ENCODE measurements at regions not wholly inside any gene's neighbourhood (a gene's known extent, or its start where the extent isn't known, plus 50 kb on each side); places are given as distances from the start of the nearest gene placed in this dataset.

DNA sequence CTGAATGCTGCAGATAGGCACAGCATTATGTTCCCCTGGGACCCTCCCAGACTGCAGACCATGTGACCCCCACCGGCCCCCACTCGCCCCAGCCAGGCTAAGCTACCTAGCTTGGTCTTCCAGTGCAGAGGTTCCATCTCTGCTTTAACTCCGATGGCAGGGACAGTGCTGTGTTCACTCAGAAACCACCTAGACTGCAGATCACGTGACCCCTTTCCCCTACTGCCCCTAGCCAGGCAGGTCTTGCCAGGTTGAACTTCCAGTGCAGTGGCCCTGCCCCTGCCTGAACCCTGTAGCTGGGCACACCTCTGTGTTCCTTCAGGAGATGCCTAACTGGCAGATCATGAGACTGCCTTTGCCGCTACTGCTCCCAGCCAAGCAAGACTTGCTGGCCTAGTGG is 1116.2 kb downstream of the FLRT2 start:
- WGBS (ENCODE audit: insufficient coverage): 90% methylated on average over 2 of the region's 5 CpGs
- peaks cover 0 to 14% (median 6%) of the 10 kb centered on the region in 5 experiments for H3K9me3 ChIP-seq (ENCODE audit: control extremely low read depth in 1 of 5, control insufficient read depth in 4 of 5, insufficient read depth in 2 of 5, low read depth in 1 of 5, low read length in 4 of 5)
- ChIA-PET POLR2A (no interaction called here), CTCF (interaction anchor here (1.0 kb wide), 1 partner anchor 8 kb away, joined by 5 read pairs; no protein-coding TSS in a partner anchor)
- no peaks in the 10 kb centered on the region for H3K36me3 ChIP-seq (ENCODE audit: control insufficient read depth in 4 of 4, insufficient read depth in 4 of 4, low read length in 3 of 4)
- no peaks in the 10 kb centered on the region for H3K27me3 ChIP-seq (replicated peaks in 2 of 5; ENCODE audit: control insufficient read depth in 4 of 5, insufficient read depth in 5 of 5, low read length in 4 of 5)
- DNase-seq: no peak
- no peak overlapping the region for H3K27ac ChIP-seq (ENCODE audit: insufficient read depth in 1 of 2, low read depth in 1 of 2, low read length in 2 of 2, poor library complexity in 1 of 2, severe bottlenecking in 2 of 2)
- no peak overlapping the region for H3K4me3 ChIP-seq (ENCODE audit: control insufficient read depth in 1 of 7, extremely low read depth in 1 of 7, insufficient read depth in 4 of 7, low read depth in 2 of 7, low read length in 6 of 7)
- no peaks in the 10 kb centered on the region for H3K4me1 ChIP-seq (ENCODE audit: control extremely low read depth in 1 of 4, control insufficient read depth in 4 of 4, insufficient read depth in 4 of 4, low read length in 3 of 4)

- no peak for DNase-seq
- no peak overlapping the region for H3K4me3 ChIP-seq (ENCODE audit: control insufficient read depth in 1 of 7, extremely low read depth in 1 of 7, insufficient read depth in 4 of 7, low read depth in 2 of 7, low read length in 6 of 7)
- no peaks in the 10 kb centered on the region for H3K4me1 ChIP-seq (ENCODE audit: control extremely low read depth in 1 of 4, control insufficient read depth in 4 of 4, insufficient read depth in 4 of 4, low read length in 3 of 4)
- H3K9me3 ChIP-seq (ENCODE audit: control extremely low read depth in 1 of 5, control insufficient read depth in 4 of 5, insufficient read depth in 2 of 5, low read depth in 1 of 5, low read length in 4 of 5): peaks cover 0 to 4% (median 3%) of the 10 kb centered on the region in 5 experiments
- H3K27ac ChIP-seq (ENCODE audit: insufficient read depth in 1 of 2, low read depth in 1 of 2, low read length in 2 of 2, poor library complexity in 1 of 2, severe bottlenecking in 2 of 2): no peak overlapping the region
- POLR2A ChIA-PET: no interaction called here
- H3K36me3 ChIP-seq (ENCODE audit: control insufficient read depth in 4 of 4, insufficient read depth in 4 of 4, low read length in 3 of 4): no peaks in the 10 kb centered on the region
- H3K27me3 ChIP-seq (replicated peaks in 2 of 5; ENCODE audit: control insufficient read depth in 4 of 5, insufficient read depth in 5 of 5, low read length in 4 of 5): no peaks in the 10 kb centered on the region
- CTCF ChIA-PET: interaction anchor here (2.1 kb wide), 1 partner anchor 12 kb away, joined by 5 read pairs; no protein-coding TSS in a partner anchor
Measured at GRCh38 chr14:86641310-86641709, 1111.4 kb downstream of the FLRT2 start.

DNA sequence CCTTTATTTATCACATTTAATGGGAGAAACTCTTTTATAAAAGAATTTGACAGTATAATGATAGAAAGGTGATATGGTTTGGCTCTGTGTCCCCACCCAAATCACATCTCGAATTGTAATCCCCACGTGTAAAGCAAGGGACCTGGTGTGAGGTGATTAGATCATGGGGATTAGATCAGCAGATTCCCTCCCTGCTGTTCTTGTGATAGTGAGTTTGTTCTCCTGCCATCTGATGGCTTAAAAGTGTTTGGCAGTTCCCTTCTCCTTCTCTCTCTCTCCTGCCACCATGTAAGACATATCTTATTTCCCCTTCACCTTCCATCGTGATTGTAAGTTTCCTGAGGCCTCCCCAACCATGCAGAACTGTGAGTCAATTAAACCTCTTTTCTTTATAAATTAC is 1110.3 kb downstream of the FLRT2 start:
- H3K27me3 ChIP-seq (replicated peaks in 2 of 5; ENCODE audit: control insufficient read depth in 4 of 5, insufficient read depth in 5 of 5, low read length in 4 of 5): no peaks in the 10 kb centered on the region
- ChIA-PET POLR2A (no interaction called here), CTCF (no interaction called here)
- WGBS (ENCODE audit: insufficient coverage): 90% methylated on average over 2 of the region's 3 CpGs
- H3K4me3 ChIP-seq (ENCODE audit: control insufficient read depth in 1 of 7, extremely low read depth in 1 of 7, insufficient read depth in 4 of 7, low read depth in 2 of 7, low read length in 6 of 7): no peak overlapping the region
- no peak overlapping the region for H3K27ac ChIP-seq (ENCODE audit: insufficient read depth in 1 of 2, low read depth in 1 of 2, low read length in 2 of 2, poor library complexity in 1 of 2, severe bottlenecking in 2 of 2)
- H3K9me3 ChIP-seq (ENCODE audit: control extremely low read depth in 1 of 5, control insufficient read depth in 4 of 5, insufficient read depth in 2 of 5, low read depth in 1 of 5, low read length in 4 of 5): peaks cover 0 to 1% (median 0%) of the 10 kb centered on the region in 5 experiments
- H3K36me3 ChIP-seq (ENCODE audit: control insufficient read depth in 4 of 4, insufficient read depth in 4 of 4, low read length in 3 of 4): no peaks in the 10 kb centered on the region
- no peak for DNase-seq
- H3K4me1 ChIP-seq (ENCODE audit: control extremely low read depth in 1 of 4, control insufficient read depth in 4 of 4, insufficient read depth in 4 of 4, low read length in 3 of 4): no peaks in the 10 kb centered on the region

GRCh38 chr14:86639666-86640065 is 1109.7 kb downstream of the FLRT2 start:
- Histone ChIP-seq H3K27me3 (replicated peaks in 2 of 5; ENCODE audit: control insufficient read depth in 4 of 5, insufficient read depth in 5 of 5, low read length in 4 of 5) (no peaks in the 10 kb centered on the region), H3K9me3 (ENCODE audit: control extremely low read depth in 1 of 5, control insufficient read depth in 4 of 5, insufficient read depth in 2 of 5, low read depth in 1 of 5, low read length in 4 of 5) (peaks cover 0 to 1% (median 0%) of the 10 kb centered on the region in 5 experiments), H3K36me3 (ENCODE audit: control insufficient read depth in 4 of 4, insufficient read depth in 4 of 4, low read length in 3 of 4) (no peaks in the 10 kb centered on the region), H3K4me1 (ENCODE audit: control extremely low read depth in 1 of 4, control insufficient read depth in 4 of 4, insufficient read depth in 4 of 4, low read length in 3 of 4) (no peaks in the 10 kb centered on the region), H3K27ac (ENCODE audit: insufficient read depth in 1 of 2, low read depth in 1 of 2, low read length in 2 of 2, poor library complexity in 1 of 2, severe bottlenecking in 2 of 2) (no peak overlapping the region), H3K4me3 (ENCODE audit: control insufficient read depth in 1 of 7, extremely low read depth in 1 of 7, insufficient read depth in 4 of 7, low read depth in 2 of 7, low read length in 6 of 7) (no peak overlapping the region)
- no peak for DNase-seq
- ChIA-PET CTCF (no interaction called here), POLR2A (no interaction called here)

GRCh38 chr14:86639146-86639545 is 1109.2 kb downstream of the FLRT2 start:
- Histone ChIP-seq H3K27me3 (replicated peaks in 2 of 5; ENCODE audit: control insufficient read depth in 4 of 5, insufficient read depth in 5 of 5, low read length in 4 of 5) (no peaks in the 10 kb centered on the region), H3K4me1 (ENCODE audit: control extremely low read depth in 1 of 4, control insufficient read depth in 4 of 4, insufficient read depth in 4 of 4, low read length in 3 of 4) (no peaks in the 10 kb centered on the region), H3K36me3 (ENCODE audit: control insufficient read depth in 4 of 4, insufficient read depth in 4 of 4, low read length in 3 of 4) (no peaks in the 10 kb centered on the region), H3K27ac (ENCODE audit: insufficient read depth in 1 of 2, low read depth in 1 of 2, low read length in 2 of 2, poor library complexity in 1 of 2, severe bottlenecking in 2 of 2) (no peak overlapping the region), H3K9me3 (ENCODE audit: control extremely low read depth in 1 of 5, control insufficient read depth in 4 of 5, insufficient read depth in 2 of 5, low read depth in 1 of 5, low read length in 4 of 5) (peaks cover 0 to 1% (median 0%) of the 10 kb centered on the region in 5 experiments), H3K4me3 (ENCODE audit: control insufficient read depth in 1 of 7, extremely low read depth in 1 of 7, insufficient read depth in 4 of 7, low read depth in 2 of 7, low read length in 6 of 7) (no peak overlapping the region)
- no peak for DNase-seq
- WGBS (ENCODE audit: insufficient coverage): 95% methylated on average over 2 of the region's 5 CpGs
- POLR2A ChIA-PET: no interaction called here
- CTCF ChIA-PET: no interaction called here

DNA sequence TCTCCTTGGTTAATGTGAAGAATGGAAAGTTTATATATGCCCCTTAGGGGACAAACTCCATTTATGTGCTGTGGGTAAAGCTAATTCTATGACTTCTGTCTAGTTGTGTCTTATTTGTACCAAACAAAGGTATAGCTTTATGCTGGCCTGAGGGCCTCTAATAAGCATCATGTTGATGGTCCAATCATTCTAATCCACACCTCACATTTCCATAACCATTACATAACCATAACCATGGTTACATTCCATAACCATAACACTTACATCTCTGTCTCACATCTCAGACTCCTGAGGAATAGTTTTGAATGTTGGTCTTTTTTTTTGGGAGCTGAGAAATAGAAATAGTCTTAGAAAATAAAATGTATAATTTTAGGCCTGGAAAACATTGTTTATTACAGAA is 1097.1 kb downstream of the FLRT2 start:
- Histone ChIP-seq H3K4me1 (ENCODE audit: control extremely low read depth in 1 of 4, control insufficient read depth in 4 of 4, insufficient read depth in 4 of 4, low read length in 3 of 4) (no peaks in the 10 kb centered on the region), H3K4me3 (ENCODE audit: control insufficient read depth in 1 of 7, extremely low read depth in 1 of 7, insufficient read depth in 4 of 7, low read depth in 2 of 7, low read length in 6 of 7) (no peak overlapping the region), H3K9me3 (ENCODE audit: control extremely low read depth in 1 of 5, control insufficient read depth in 4 of 5, insufficient read depth in 2 of 5, low read depth in 1 of 5, low read length in 4 of 5) (peaks cover 0 to 2% (median 0%) of the 10 kb centered on the region in 5 experiments), H3K36me3 (ENCODE audit: control insufficient read depth in 4 of 4, insufficient read depth in 4 of 4, low read length in 3 of 4) (no peaks in the 10 kb centered on the region), H3K27ac (ENCODE audit: insufficient read depth in 1 of 2, low read depth in 1 of 2, low read length in 2 of 2, poor library complexity in 1 of 2, severe bottlenecking in 2 of 2) (no peak overlapping the region), H3K27me3 (replicated peaks in 2 of 5; ENCODE audit: control insufficient read depth in 4 of 5, insufficient read depth in 5 of 5, low read length in 4 of 5) (no peaks in the 10 kb centered on the region)
- DNase-seq: no peak
- CTCF ChIA-PET: no interaction called here
- POLR2A ChIA-PET: no interaction called here

DNA sequence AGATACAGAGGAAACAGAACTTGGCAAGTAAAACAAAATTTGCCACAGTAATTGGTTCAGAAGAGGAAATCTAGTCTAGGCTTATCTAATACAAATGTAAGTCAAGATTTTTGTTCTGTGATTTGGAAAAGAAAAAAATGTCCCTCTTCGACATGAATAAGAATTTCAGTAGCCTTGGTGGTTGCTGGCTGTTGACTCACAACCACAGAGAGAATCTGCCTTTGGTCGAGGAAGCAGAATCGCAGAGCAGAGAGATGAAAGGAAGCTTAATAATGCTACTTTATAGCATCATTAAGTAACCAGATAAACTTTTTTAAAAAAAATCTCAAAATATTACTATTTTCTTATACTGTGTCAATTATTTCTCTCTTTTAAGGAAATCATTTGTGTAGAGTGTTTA is 1096.6 kb downstream of the FLRT2 start:
- Histone ChIP-seq H3K9me3 (ENCODE audit: control extremely low read depth in 1 of 5, control insufficient read depth in 4 of 5, insufficient read depth in 2 of 5, low read depth in 1 of 5, low read length in 4 of 5) (peaks cover 0 to 2% (median 0%) of the 10 kb centered on the region in 5 experiments), H3K27me3 (replicated peaks in 2 of 5; ENCODE audit: control insufficient read depth in 4 of 5, insufficient read depth in 5 of 5, low read length in 4 of 5) (no peaks in the 10 kb centered on the region), H3K4me3 (ENCODE audit: control insufficient read depth in 1 of 7, extremely low read depth in 1 of 7, insufficient read depth in 4 of 7, low read depth in 2 of 7, low read length in 6 of 7) (no peak overlapping the region), H3K27ac (ENCODE audit: insufficient read depth in 1 of 2, low read depth in 1 of 2, low read length in 2 of 2, poor library complexity in 1 of 2, severe bottlenecking in 2 of 2) (no peak overlapping the region), H3K36me3 (ENCODE audit: control insufficient read depth in 4 of 4, insufficient read depth in 4 of 4, low read length in 3 of 4) (no peaks in the 10 kb centered on the region), H3K4me1 (ENCODE audit: control extremely low read depth in 1 of 4, control insufficient read depth in 4 of 4, insufficient read depth in 4 of 4, low read length in 3 of 4) (no peaks in the 10 kb centered on the region)
- ChIA-PET POLR2A (no interaction called here), CTCF (no interaction called here)
- 100% methylated on average over 1 of the region's 3 CpGs for WGBS (ENCODE audit: insufficient coverage)
- no peak for DNase-seq

- Histone ChIP-seq H3K9me3 (ENCODE audit: control extremely low read depth in 1 of 5, control insufficient read depth in 4 of 5, insufficient read depth in 2 of 5, low read depth in 1 of 5, low read length in 4 of 5) (peaks cover 0 to 2% (median 0%) of the 10 kb centered on the region in 5 experiments), H3K4me3 (ENCODE audit: control insufficient read depth in 1 of 7, extremely low read depth in 1 of 7, insufficient read depth in 4 of 7, low read depth in 2 of 7, low read length in 6 of 7) (no peak overlapping the region), H3K27me3 (replicated peaks in 2 of 5; ENCODE audit: control insufficient read depth in 4 of 5, insufficient read depth in 5 of 5, low read length in 4 of 5) (no peaks in the 10 kb centered on the region), H3K4me1 (ENCODE audit: control extremely low read depth in 1 of 4, control insufficient read depth in 4 of 4, insufficient read depth in 4 of 4, low read length in 3 of 4) (no peaks in the 10 kb centered on the region), H3K27ac (ENCODE audit: insufficient read depth in 1 of 2, low read depth in 1 of 2, low read length in 2 of 2, poor library complexity in 1 of 2, severe bottlenecking in 2 of 2) (no peak overlapping the region), H3K36me3 (ENCODE audit: control insufficient read depth in 4 of 4, insufficient read depth in 4 of 4, low read length in 3 of 4) (no peaks in the 10 kb centered on the region)
- CTCF ChIA-PET: no interaction called here
- DNase-seq: no peak
- POLR2A ChIA-PET: no interaction called here
Measured at GRCh38 chr14:86625637-86626036, 1095.7 kb downstream of the FLRT2 start.

Data from common myeloid progenitor, CD34-positive (primary cell).